Adrenal gland (tissue), 9 donors: ENCODE measurements at regions not wholly inside any gene's neighbourhood (a gene's known extent, or its start where the extent isn't known, plus 50 kb on each side); places are given as distances from the start of the nearest gene placed in this dataset.

Experiments used
- DNase-seq, 7 donors: peaks; one replicate each; pipeline ENCODE4 v3.0.0-alpha.2; 2019 to 2020
- H3K27ac ChIP-seq, 5 donors: fragments of 200-600 bp; sonication (generic) in 4 of 5; 1 replicate in 3 of 5; 2 replicates in 2 of 5; pipeline versions ENCODE4 v1.5.1 to v1.8.0; 2016 to 2020; ENCODE audit warnings: mild to moderate bottlenecking in 1 of 5
- H3K27me3 ChIP-seq: fragments of 200-600 bp; 2 replicates; pipeline ENCODE4 v1.8.0; 2021
- H3K36me3 ChIP-seq, 2 donors: fragments of 200-600 bp; replicated peaks in 1 of 2; 1 replicate in 1 of 2; 2 replicates in 1 of 2; pipeline versions ENCODE4 v1.5.1 to v1.8.0; 2018 to 2022
- H3K4me1 ChIP-seq, 2 donors: fragments of 200-600 bp; replicated peaks in 1 of 2; 1 replicate in 1 of 2; 2 replicates in 1 of 2; pipeline versions ENCODE4 v1.5.1 to v1.8.0; 2018 to 2021
- H3K4me3 ChIP-seq, 4 donors: fragments of 200-600 bp; sonication (generic) in 3 of 4; one replicate each; pipeline ENCODE4 v1.5.1; 2016 to 2018
- H3K9me3 ChIP-seq, 3 donors: fragments of 200-600 bp; sonication (generic) in 1 of 3; replicated peaks in 1 of 3; 1 replicate in 2 of 3; 2 replicates in 1 of 3; pipeline versions ENCODE4 v1.5.1 to v1.8.0; 2016 to 2021
- POLR2A ChIP-seq, 2 donors: fragments of 450-650 bp; IDR thresholded peaks; one replicate each; pipeline ENCODE4 v1.6.1; 2017; ENCODE audit warnings: antibody characterized with exemption in 2 of 2, mild to moderate bottlenecking in 2 of 2, moderate library complexity in 1 of 2
- WGBS, 4 donors: extraction: QIAGEN DNeasy Blood & Tissue Kit in 2 of 4; methylation state at CpG; one replicate each; pipeline versions ENCODE4 v1.1.5 to v1.1.7; 2013 to 2017; 5-methylcytosine and 5-hydroxymethylcytosine counted together
- intact Hi-C, 2 donors: fragments of 100-400 bp; cut with DNase I; formaldehyde crosslinking; loops; one replicate each; pipeline versions ENCODE4 v1.14.1 to v1.15.0; 2022 to 2023
- TF ChIP-seq, protein P1 (sequence below), 6 experiments: fragments of 450-650 bp in 4 of 6; fragments of 200-600 bp in 2 of 6; sonication (generic) in 1 of 6; IDR thresholded peaks; 1 replicate in 5 of 6; 2 replicates in 1 of 6; pipeline versions ENCODE4 v1.5.1 to v1.8.0; 2016 to 2021; ENCODE audit warnings: antibody characterized with exemption in 6 of 6, mild to moderate bottlenecking in 2 of 6, moderate library complexity in 1 of 6
- donor health status: healthy with polysubstance abuse.
- donor health status: Bipolar disorder and iron deficiency.
- donor health status: DM: yes; HTN: yes; CAD: no.
- donor health status: DM: no; HTN: no; CAD: no.
- donor health status: DM: no; HTN: no; CAD: no.

DNA sequence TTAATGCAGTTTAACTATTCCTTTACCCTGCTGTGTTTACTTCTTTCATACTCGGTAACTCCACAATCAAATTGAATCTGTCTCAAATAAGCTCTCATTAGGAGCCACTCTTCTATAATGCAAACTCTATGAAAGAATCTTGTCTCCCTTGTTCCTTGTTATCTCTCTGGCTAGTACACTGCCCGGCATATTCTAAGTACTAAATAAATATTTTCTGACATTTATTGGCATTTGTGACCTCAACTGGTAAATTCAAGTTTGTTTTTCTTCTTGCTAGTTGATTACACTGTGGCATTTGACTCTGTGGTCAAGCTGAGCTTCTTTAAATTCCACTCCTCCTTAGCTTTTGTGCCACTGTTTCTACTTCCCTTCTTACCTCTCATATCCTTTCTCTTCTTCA, 237.6 kb upstream of the KHDRBS2 start:
- no peaks in the 10 kb centered on the region for H3K9me3 ChIP-seq
- H3K36me3 ChIP-seq, result no peaks in the 10 kb centered on the region
- no peaks in the 10 kb centered on the region for H3K27me3 ChIP-seq
- no peak for TF ChIP-seq POLR2A (IDR thresholded peaks at IDR 0.05)
- TF ChIP-seq, protein P1, sequence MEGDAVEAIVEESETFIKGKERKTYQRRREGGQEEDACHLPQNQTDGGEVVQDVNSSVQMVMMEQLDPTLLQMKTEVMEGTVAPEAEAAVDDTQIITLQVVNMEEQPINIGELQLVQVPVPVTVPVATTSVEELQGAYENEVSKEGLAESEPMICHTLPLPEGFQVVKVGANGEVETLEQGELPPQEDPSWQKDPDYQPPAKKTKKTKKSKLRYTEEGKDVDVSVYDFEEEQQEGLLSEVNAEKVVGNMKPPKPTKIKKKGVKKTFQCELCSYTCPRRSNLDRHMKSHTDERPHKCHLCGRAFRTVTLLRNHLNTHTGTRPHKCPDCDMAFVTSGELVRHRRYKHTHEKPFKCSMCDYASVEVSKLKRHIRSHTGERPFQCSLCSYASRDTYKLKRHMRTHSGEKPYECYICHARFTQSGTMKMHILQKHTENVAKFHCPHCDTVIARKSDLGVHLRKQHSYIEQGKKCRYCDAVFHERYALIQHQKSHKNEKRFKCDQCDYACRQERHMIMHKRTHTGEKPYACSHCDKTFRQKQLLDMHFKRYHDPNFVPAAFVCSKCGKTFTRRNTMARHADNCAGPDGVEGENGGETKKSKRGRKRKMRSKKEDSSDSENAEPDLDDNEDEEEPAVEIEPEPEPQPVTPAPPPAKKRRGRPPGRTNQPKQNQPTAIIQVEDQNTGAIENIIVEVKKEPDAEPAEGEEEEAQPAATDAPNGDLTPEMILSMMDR (IDR thresholded peaks at IDR 0.05), result no peak
- intact Hi-C loops, result no loop called here
- H3K4me3 ChIP-seq, result no peak overlapping the region
- no peak overlapping the region for H3K27ac ChIP-seq
- no peaks in the 10 kb centered on the region for H3K4me1 ChIP-seq
- 47 to 59% (median 52%) methylated on average over 2 of the region's 2 CpGs for WGBS, 4 donors
- no peak for DNase-seq

DNA sequence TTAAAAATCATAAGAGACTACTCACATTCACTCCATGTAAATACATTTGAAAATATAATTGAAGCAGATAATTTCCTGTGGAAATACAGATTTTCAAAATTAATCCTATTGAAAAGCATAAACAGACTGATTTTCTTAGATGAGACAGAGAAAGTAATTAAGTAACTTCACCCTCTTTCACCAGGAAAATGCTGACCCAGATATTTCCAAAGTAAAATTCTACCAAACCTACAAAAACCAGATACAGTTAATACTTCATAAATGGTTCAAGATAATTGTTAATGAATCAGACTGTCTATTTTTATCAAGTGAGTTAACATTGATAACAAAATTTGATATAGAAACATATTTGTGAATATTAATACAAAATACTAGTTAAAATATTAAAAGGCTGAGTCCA, 233.5 kb upstream of the KHDRBS2 start:
- H3K4me3 ChIP-seq, result no peak overlapping the region
- intact Hi-C loops, result no loop called here
- H3K9me3 ChIP-seq, result no peaks in the 10 kb centered on the region
- H3K4me1 ChIP-seq, result no peaks in the 10 kb centered on the region
- no peaks in the 10 kb centered on the region for H3K27me3 ChIP-seq
- no peak for DNase-seq
- TF ChIP-seq, protein P1 (IDR thresholded peaks at IDR 0.05), result no peak
- no peak for TF ChIP-seq POLR2A (IDR thresholded peaks at IDR 0.05)
- no peaks in the 10 kb centered on the region for H3K36me3 ChIP-seq
- H3K27ac ChIP-seq, result no peak overlapping the region

DNA sequence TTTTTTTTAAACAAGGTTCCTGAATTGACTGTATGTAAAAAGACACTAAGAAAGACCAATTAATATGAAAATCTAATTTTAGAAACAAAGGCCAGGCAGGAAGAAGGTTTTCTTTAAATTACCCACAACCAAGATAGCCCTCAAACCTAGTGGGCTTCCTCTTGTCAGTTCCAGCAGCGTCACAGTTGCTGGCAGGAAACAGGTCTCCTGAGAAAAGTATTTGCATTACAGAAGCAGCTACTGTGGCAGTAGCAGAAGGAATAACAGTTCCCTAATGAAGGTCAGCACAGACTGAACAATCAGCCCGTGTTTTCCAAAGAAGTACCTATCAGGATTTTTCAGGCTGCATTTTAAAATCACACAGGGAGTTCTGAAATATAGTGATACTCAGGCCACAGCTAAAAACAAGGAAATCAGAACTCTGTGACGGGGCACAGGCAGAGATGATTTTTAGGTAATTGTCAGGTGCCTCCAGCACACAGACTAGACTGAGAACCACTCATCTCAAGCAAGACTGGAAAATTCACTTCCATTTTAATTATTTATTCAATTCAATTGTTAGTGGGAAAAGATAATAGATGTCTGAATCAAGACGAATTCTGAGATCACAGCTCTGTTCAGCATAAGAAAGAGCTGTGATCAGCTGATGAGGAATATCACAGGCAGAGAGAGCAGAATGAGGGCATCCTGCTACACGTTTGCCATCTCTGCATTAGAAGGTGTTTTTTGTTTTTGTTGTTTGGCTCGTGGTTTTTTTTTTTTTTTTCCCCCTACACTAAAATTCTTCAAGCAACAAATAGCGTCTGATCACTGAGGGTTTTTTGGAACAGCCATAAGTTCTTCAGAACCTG, 230.5 kb upstream of the KHDRBS2 start:
- WGBS, 4 donors, result 19 to 26% (median 23%) methylated on average over 7 of the region's 7 CpGs
- TF ChIP-seq POLR2A (IDR thresholded peaks at IDR 0.05), result no peak
- TF ChIP-seq, protein P1 (IDR thresholded peaks at IDR 0.05), result no peak
- H3K4me3 ChIP-seq, result no peak overlapping the region
- H3K9me3 ChIP-seq, result no peaks in the 10 kb centered on the region
- no peak for DNase-seq
- H3K36me3 ChIP-seq, result no peaks in the 10 kb centered on the region
- no peak overlapping the region for H3K27ac ChIP-seq
- intact Hi-C loops, result no loop called here
- H3K4me1 ChIP-seq, result no peaks in the 10 kb centered on the region
- no peaks in the 10 kb centered on the region for H3K27me3 ChIP-seq

DNA sequence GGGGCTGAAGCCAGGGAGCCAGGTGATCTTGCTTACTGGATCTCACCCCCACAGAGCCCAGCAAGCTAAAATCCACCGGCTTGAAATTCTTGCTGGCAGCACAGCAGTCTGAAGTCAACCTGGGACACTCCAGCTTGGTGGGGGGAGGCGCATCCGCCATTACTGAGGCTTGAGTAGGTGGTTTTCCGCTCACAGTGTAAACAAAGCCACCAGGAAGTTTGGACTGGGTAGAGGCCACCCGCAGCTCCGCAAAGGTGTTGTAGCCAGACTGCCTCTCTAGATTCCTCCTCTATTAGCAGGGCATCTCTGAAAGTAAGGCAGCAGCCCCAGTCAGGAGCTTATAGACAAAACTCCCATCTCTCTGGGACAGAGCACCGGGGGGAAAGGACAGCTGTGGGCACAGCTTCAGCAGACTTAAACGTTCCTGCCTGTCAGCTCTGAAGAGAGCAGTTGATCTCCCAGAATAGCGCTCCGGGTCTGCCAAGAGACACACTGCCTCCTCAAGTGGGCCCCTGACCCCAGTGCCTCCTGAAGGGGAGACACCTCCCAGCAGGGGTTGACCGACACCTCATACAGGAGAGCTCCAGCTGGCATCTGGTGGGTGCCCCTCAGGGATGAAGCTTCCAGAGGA, 206.3 kb upstream of the KHDRBS2 start:
- DNase-seq, result no peak
- 80 to 98% (median 87%) methylated on average over 7 to 11 of the region's 11 CpGs for WGBS, 4 donors
- no peaks in the 10 kb centered on the region for H3K36me3 ChIP-seq
- H3K9me3 ChIP-seq, result no peaks in the 10 kb centered on the region
- no peaks in the 10 kb centered on the region for H3K4me1 ChIP-seq
- intact Hi-C loops, result no loop called here
- no peak overlapping the region for H3K4me3 ChIP-seq
- H3K27ac ChIP-seq, result no peak overlapping the region
- no peak for TF ChIP-seq POLR2A (IDR thresholded peaks at IDR 0.05)
- TF ChIP-seq, protein P1 (IDR thresholded peaks at IDR 0.05), result no peak
- H3K27me3 ChIP-seq, result no peaks in the 10 kb centered on the region
